Trophoblast cell (in vitro differentiated cells and primary cell): ENCODE measurements at regions not wholly inside any gene's neighbourhood (a gene's known extent, or its start where the extent isn't known, plus 50 kb on each side); places are given as distances from the start of the nearest gene placed in this dataset.

Source experiments
- DNase-seq, 2 donors: peaks; one replicate each; pipeline ENCODE4 v3.0.0-alpha.2; 2016
- H2AFZ ChIP-seq: 2 replicates; pipeline ENCODE4 v1.6.1; 2013; ENCODE audit warnings: low read length, moderate library complexity, mild to moderate bottlenecking; ENCODE audit not compliant: insufficient read depth, poor library complexity
- H2AK5ac ChIP-seq: 2 replicates; pipeline ENCODE4 v1.6.1; 2013; ENCODE audit warnings: mild to moderate bottlenecking, low read length
- H2BK120ac ChIP-seq: 2 replicates; pipeline ENCODE4 v1.6.1; 2013; ENCODE audit warnings: low read length, mild to moderate bottlenecking, moderate library complexity; ENCODE audit not compliant: insufficient read depth, poor library complexity
- H2BK12ac ChIP-seq: 2 replicates; pipeline ENCODE4 v1.6.1; 2013; ENCODE audit warnings: mild to moderate bottlenecking, low read length, moderate library complexity
- H2BK5ac ChIP-seq: 2 replicates; pipeline ENCODE4 v1.6.1; 2013; ENCODE audit warnings: low read length, low read depth, moderate library complexity, mild to moderate bottlenecking; ENCODE audit not compliant: poor library complexity
- H3K14ac ChIP-seq: 2 replicates; pipeline ENCODE4 v1.6.1; 2013; ENCODE audit warnings: mild to moderate bottlenecking, low read length
- H3K18ac ChIP-seq: 2 replicates; pipeline ENCODE4 v1.6.1; 2013; ENCODE audit warnings: mild to moderate bottlenecking, low read length
- H3K23ac ChIP-seq: 2 replicates; pipeline ENCODE4 v1.6.1; 2013; ENCODE audit warnings: low read length
- H3K27ac ChIP-seq: 2 replicates; pipeline ENCODE4 v1.5.1; 2013; ENCODE audit warnings: low read depth, mild to moderate bottlenecking, inconsistent platforms, low read length, moderate library complexity
- H3K27me3 ChIP-seq: 2 replicates; pipeline ENCODE4 v1.6.1; 2013; ENCODE audit warnings: inconsistent platforms, mild to moderate bottlenecking, low read length, moderate library complexity; ENCODE audit not compliant: insufficient read depth
- H3K36me3 ChIP-seq, 2 experiments: 1 replicate in 1 of 2; 2 replicates in 1 of 2; pipeline ENCODE4 v1.6.1; 2013; ENCODE audit warnings: low read length in 2 of 2, mild to moderate bottlenecking in 2 of 2, moderate library complexity in 1 of 2; ENCODE audit not compliant: insufficient read depth in 2 of 2, control insufficient read depth in 1 of 2
- H3K4ac ChIP-seq: 2 replicates; pipeline ENCODE4 v1.6.1; 2013; ENCODE audit warnings: low read depth, mild to moderate bottlenecking, low read length, moderate library complexity
- H3K4me1 ChIP-seq, 2 experiments: 1 replicate in 1 of 2; 2 replicates in 1 of 2; pipeline ENCODE4 v1.6.1; 2013; ENCODE audit warnings: low read length in 2 of 2, mild to moderate bottlenecking in 2 of 2, moderate library complexity in 1 of 2; ENCODE audit not compliant: insufficient read depth in 2 of 2, control insufficient read depth in 1 of 2
- H3K4me2 ChIP-seq: 2 replicates; pipeline ENCODE4 v1.6.1; 2013; ENCODE audit warnings: inconsistent platforms, mild to moderate bottlenecking, low read length, moderate library complexity
- H3K4me3 ChIP-seq: 2 replicates; pipeline ENCODE4 v1.5.1; 2013; ENCODE audit warnings: mild to moderate bottlenecking, low read depth, low read length, inconsistent platforms
- H3K79me1 ChIP-seq: one replicate; pipeline ENCODE4 v1.6.1; 2013; ENCODE audit warnings: low read length
- H3K79me2 ChIP-seq: 2 replicates; pipeline ENCODE4 v1.6.1; 2013; ENCODE audit warnings: low read length, mild to moderate bottlenecking; ENCODE audit not compliant: control insufficient read depth, insufficient read depth, poor library complexity
- H3K9ac ChIP-seq: 2 replicates; pipeline ENCODE4 v1.6.1; 2013; ENCODE audit warnings: mild to moderate bottlenecking, low read length
- H3K9me3 ChIP-seq: 2 replicates; pipeline ENCODE4 v1.6.1; 2013; ENCODE audit warnings: low read depth, mild to moderate bottlenecking, control low read depth, inconsistent platforms, low read length; ENCODE audit not compliant: insufficient read depth
- H4K12ac ChIP-seq: 2 replicates; pipeline ENCODE4 v1.6.1; 2013; ENCODE audit warnings: low read depth, mild to moderate bottlenecking, low read length, moderate library complexity
- H4K8ac ChIP-seq: 2 replicates; pipeline ENCODE4 v1.6.1; 2013; ENCODE audit warnings: low read depth, mild to moderate bottlenecking, low read length, moderate library complexity
- H4K91ac ChIP-seq: one replicate; pipeline ENCODE4 v1.6.1; 2013; ENCODE audit warnings: low read depth, mild to moderate bottlenecking, low read length, moderate library complexity
- WGBS: extraction: QIAGEN DNeasy Blood & Tissue Kit; methylation state at CpG from one replicate; pipeline ENCODE4 v1.1.7; 2013; ENCODE audit warnings: missing lambda C conversion rate; ENCODE audit not compliant: insufficient read length, insufficient coverage; ENCODE audit errors: extremely low coverage; 5-methylcytosine and 5-hydroxymethylcytosine counted together

GRCh38 chr5:138651767-138652117 is 76.5 kb upstream of the HSPA9 start:
- H2BK120ac ChIP-seq: no peak overlapping the region
- H3K27me3 ChIP-seq: no peaks in the 10 kb centered on the region
- no peak overlapping the region for H3K9ac ChIP-seq
- no peak overlapping the region for H4K12ac ChIP-seq
- no peak overlapping the region for H3K4me3 ChIP-seq
- no peaks in the 10 kb centered on the region for H3K36me3 ChIP-seq
- H3K4me2 ChIP-seq: no peak overlapping the region
- H3K79me1 ChIP-seq: peaks cover 7% of the 10 kb centered on the region
- no peak overlapping the region for H3K4ac ChIP-seq
- H2AFZ ChIP-seq: no peak overlapping the region
- no peak overlapping the region for H3K27ac ChIP-seq
- peaks cover 22 to 27% of the 10 kb centered on the region in 2 experiments for H3K4me1 ChIP-seq
- H3K18ac ChIP-seq: no peak overlapping the region
- DNase-seq: no peak
- WGBS: no CpG with 5 or more reads among the region's 6 CpGs
- no peak overlapping the region for H4K8ac ChIP-seq
- H3K79me2 ChIP-seq: no peaks in the 10 kb centered on the region
- no peak overlapping the region for H2BK5ac ChIP-seq
- H3K9me3 ChIP-seq: no peaks in the 10 kb centered on the region
- no peak overlapping the region for H3K14ac ChIP-seq
- no peak overlapping the region for H2AK5ac ChIP-seq
- no peak overlapping the region for H3K23ac ChIP-seq
- H2BK12ac ChIP-seq: no peak overlapping the region
- no peak overlapping the region for H4K91ac ChIP-seq

GRCh38 chr5:138651058-138651766 is 76.0 kb upstream of the HSPA9 start:
- Histone ChIP-seq H3K9me3 (no peaks in the 10 kb centered on the region), H3K18ac (no peak overlapping the region), H3K79me2 (no peaks in the 10 kb centered on the region), H2BK12ac (no peak overlapping the region), H3K4ac (no peak overlapping the region), H3K27me3 (no peaks in the 10 kb centered on the region), H3K36me3 (no peaks in the 10 kb centered on the region), H2AK5ac (no peak overlapping the region), H3K79me1 (peaks cover 5% of the 10 kb centered on the region), H2AFZ (no peak overlapping the region), H2BK5ac (no peak overlapping the region), H4K91ac (no peak overlapping the region), H3K14ac (no peak overlapping the region), H4K8ac (no peak overlapping the region), H3K23ac (no peak overlapping the region), H3K4me3 (no peak overlapping the region), H4K12ac (no peak overlapping the region), H3K9ac (no peak overlapping the region), H3K4me2 (no peak overlapping the region), H2BK120ac (no peak overlapping the region), H3K4me1 (peaks cover 22 to 26% of the 10 kb centered on the region in 2 experiments), H3K27ac (no peak overlapping the region)
- no peak for DNase-seq
- no CpG with 5 or more reads among the region's 14 CpGs for WGBS

- Histone ChIP-seq H4K8ac (no peak overlapping the region), H3K36me3 (no peaks in the 10 kb centered on the region), H4K91ac (no peak overlapping the region), H3K4me2 (no peak overlapping the region), H3K9me3 (no peaks in the 10 kb centered on the region), H3K27me3 (no peaks in the 10 kb centered on the region), H3K79me2 (no peaks in the 10 kb centered on the region), H3K9ac (no peak overlapping the region), H2BK12ac (no peak overlapping the region), H3K23ac (no peak overlapping the region), H3K4me1 (peaks cover 19 to 23% of the 10 kb centered on the region in 2 experiments), H2BK5ac (no peak overlapping the region), H2AFZ (no peak overlapping the region), H2AK5ac (no peak overlapping the region), H3K27ac (no peak overlapping the region), H3K79me1 (peaks cover 5% of the 10 kb centered on the region), H3K4ac (no peak overlapping the region), H2BK120ac (no peak overlapping the region), H3K18ac (no peak overlapping the region), H3K14ac (no peak overlapping the region), H3K4me3 (no peak overlapping the region), H4K12ac (no peak overlapping the region)
- no peak for DNase-seq
- no CpG with 5 or more reads among the region's 7 CpGs for WGBS
Observed at GRCh38 chr5:138650196-138650595, 75.0 kb upstream of the HSPA9 start.

- Histone ChIP-seq H2BK120ac (peak overlapping the region; percentile 8), H3K4me3 (no peak overlapping the region), H3K4me1 (peaks cover 19 to 22% of the 10 kb centered on the region in 2 experiments), H2AK5ac (no peak overlapping the region), H3K4me2 (no peak overlapping the region), H2BK12ac (no peak overlapping the region), H3K9me3 (no peaks in the 10 kb centered on the region), H3K36me3 (no peaks in the 10 kb centered on the region), H3K4ac (no peak overlapping the region), H3K14ac (no peak overlapping the region), H4K91ac (no peak overlapping the region), H3K79me1 (peaks cover 5% of the 10 kb centered on the region), H3K9ac (no peak overlapping the region), H3K27me3 (no peaks in the 10 kb centered on the region), H3K79me2 (no peaks in the 10 kb centered on the region), H2AFZ (no peak overlapping the region), H2BK5ac (no peak overlapping the region), H3K23ac (no peak overlapping the region), H3K18ac (no peak overlapping the region), H3K27ac (no peak overlapping the region), H4K12ac (no peak overlapping the region), H4K8ac (no peak overlapping the region)
- no CpG with 5 or more reads among the region's 3 CpGs for WGBS
- DNase-seq: no peak
Observed at GRCh38 chr5:138649775-138650174, 74.6 kb upstream of the HSPA9 start.
